ENCODE measurements at regions not wholly inside any gene's neighbourhood (a gene's known extent, or its start where the extent isn't known, plus 50 kb on each side); places are given as distances from the start of the nearest gene placed in this dataset.

DNA sequence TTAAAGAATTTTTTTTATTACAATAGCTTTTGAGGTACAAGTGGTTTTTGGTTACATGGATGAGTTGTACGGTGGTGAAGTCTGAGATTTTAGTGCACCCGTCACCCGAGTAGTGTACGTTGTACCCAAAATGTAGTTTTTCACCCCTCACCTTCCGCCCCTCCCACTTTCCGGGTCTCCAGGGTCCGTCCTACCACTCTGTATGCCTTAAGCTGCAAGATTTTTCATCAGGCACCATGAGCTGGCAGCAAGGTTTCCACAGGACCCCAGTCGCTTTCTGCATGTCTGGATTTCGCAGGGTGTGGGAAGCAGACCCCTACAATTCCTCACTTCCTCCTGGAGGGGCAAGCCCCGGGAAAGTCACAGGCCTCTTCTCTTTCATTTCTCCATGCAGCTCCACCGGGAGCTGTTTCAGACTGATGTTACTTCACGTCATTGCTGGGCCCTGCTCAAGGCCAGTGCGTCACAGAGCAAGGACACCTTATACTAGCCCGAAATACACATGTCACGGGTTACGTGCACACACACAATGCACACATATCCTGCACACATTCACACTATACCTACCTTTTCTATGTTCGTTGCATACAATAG lies 179.1 kb downstream of the ZFP36L2 start:
- Histone ChIP-seq H3K36me3 (ENCODE audit: control insufficient read depth in 2 of 2, extremely low read depth in 1 of 2, insufficient read depth in 2 of 2, low read length in 2 of 2) (no peaks in the 10 kb centered on the region), H3K4me2 (ENCODE audit: insufficient read depth, low read length) (no peak overlapping the region), H3K9ac (replicated peaks; ENCODE audit: extremely low read depth, insufficient read depth, low read length) (no peak overlapping the region), H2AFZ (ENCODE audit: low read depth, low read length) (no peak overlapping the region), H3K9me3 (replicated peaks; ENCODE audit: control insufficient read depth, insufficient read depth, low read length) (no peaks in the 10 kb centered on the region), H3K4me3 (replicated peaks in 1 of 3; ENCODE audit: insufficient read depth in 1 of 3, low read depth in 1 of 3, low read length in 3 of 3) (no peak overlapping the region), H3K9me1 (replicated peaks; ENCODE audit: control insufficient read depth, extremely low read depth, insufficient read depth, low read length) (no peaks in the 10 kb centered on the region), H3K27me3 (ENCODE audit: control insufficient read depth in 2 of 2, insufficient read depth in 2 of 2, low read length in 2 of 2) (no peaks in the 10 kb centered on the region), H3K4me1 (ENCODE audit: control insufficient read depth, extremely low read depth, insufficient read depth, low read length) (peaks cover 58% of the 10 kb centered on the region), H3K79me2 (ENCODE audit: control insufficient read depth, insufficient read depth, low read length) (no peaks in the 10 kb centered on the region), H3K27ac (ENCODE audit: insufficient read depth, low read depth, low read length) (no peak overlapping the region), H4K20me1 (replicated peaks; ENCODE audit: control insufficient read depth, extremely low read depth, insufficient read depth, low read length) (no peaks in the 10 kb centered on the region)
- DNase-seq (ENCODE audit: low read depth, low spot score) (no peak), FAIRE-seq (no peak)
- ChIA-PET POLR2A (interaction anchor here (0.9 to 1.3 kb wide), 2 partner anchors 81 to 179 kb away, joined by 3 to 4 read pairs; partner anchors contain the start of gene ZFP36L2), CTCF (interaction anchor here (0.9 to 1.2 kb wide), 5 partner anchors 9 to 437 kb away, joined by 3 to 6 read pairs (median 3); no protein-coding TSS in a partner anchor)
- dilution Hi-C loops (cut with MboI; ENCODE audit: extremely low pct_ligation_motif_present, low sequenced_read_pairs) (no loop called here), intact Hi-C loops (cut with micrococcal nuclease) (no loop called here)
- no TSS peak for BruUV-seq (replicated peaks)
- TF ChIP-seq JUN (IDR thresholded peaks at IDR 0.05; ENCODE audit: borderline replicate concordance, insufficient read depth, insufficient read length, low read depth), result no peak
- no peak for TF ChIP-seq POLR2A (IDR thresholded peaks at IDR 0.05; ENCODE audit: low read depth, low read length)
- TF ChIP-seq, protein P1, sequence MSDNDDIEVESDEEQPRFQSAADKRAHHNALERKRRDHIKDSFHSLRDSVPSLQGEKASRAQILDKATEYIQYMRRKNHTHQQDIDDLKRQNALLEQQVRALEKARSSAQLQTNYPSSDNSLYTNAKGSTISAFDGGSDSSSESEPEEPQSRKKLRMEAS (IDR thresholded peaks at IDR 0.05; ENCODE audit: insufficient read depth, insufficient read length), result no peak
- TF ChIP-seq, protein P2, sequence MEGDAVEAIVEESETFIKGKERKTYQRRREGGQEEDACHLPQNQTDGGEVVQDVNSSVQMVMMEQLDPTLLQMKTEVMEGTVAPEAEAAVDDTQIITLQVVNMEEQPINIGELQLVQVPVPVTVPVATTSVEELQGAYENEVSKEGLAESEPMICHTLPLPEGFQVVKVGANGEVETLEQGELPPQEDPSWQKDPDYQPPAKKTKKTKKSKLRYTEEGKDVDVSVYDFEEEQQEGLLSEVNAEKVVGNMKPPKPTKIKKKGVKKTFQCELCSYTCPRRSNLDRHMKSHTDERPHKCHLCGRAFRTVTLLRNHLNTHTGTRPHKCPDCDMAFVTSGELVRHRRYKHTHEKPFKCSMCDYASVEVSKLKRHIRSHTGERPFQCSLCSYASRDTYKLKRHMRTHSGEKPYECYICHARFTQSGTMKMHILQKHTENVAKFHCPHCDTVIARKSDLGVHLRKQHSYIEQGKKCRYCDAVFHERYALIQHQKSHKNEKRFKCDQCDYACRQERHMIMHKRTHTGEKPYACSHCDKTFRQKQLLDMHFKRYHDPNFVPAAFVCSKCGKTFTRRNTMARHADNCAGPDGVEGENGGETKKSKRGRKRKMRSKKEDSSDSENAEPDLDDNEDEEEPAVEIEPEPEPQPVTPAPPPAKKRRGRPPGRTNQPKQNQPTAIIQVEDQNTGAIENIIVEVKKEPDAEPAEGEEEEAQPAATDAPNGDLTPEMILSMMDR (IDR thresholded peaks at IDR 0.05; ENCODE audit: extremely low read depth in 1 of 2, insufficient read depth in 1 of 2, low read depth in 1 of 2, low read length in 2 of 2), result no peak
- TF ChIP-seq GATA2 (IDR thresholded peaks at IDR 0.05; ENCODE audit: insufficient read depth, insufficient read length, low read depth, low read length), result no peak
- peak; percentile 1 for TF ChIP-seq FOS (IDR thresholded peaks at IDR 0.05; ENCODE audit: borderline replicate concordance, insufficient read depth, low read length)
- TF ChIP-seq EZH2 (IDR thresholded peaks at IDR 0.05; ENCODE audit: borderline replicate concordance, low read depth, low read length, severe bottlenecking), result no peak

Measured in endothelial cell of umbilical vein (primary cell).